Sigmoid colon (tissue), 6 donors: ENCODE measurements at regions not wholly inside any gene's neighbourhood (a gene's known extent, or its start where the extent isn't known, plus 50 kb on each side); places are given as distances from the start of the nearest gene placed in this dataset.

Experiments used
- DNase-seq: peaks from one replicate; pipeline ENCODE4 v3.0.0-alpha.2; 2019
- H3K27ac ChIP-seq, 4 donors: fragments of 200-600 bp; sonication (generic); one replicate each; pipeline ENCODE4 v1.5.1; 2016 to 2019; ENCODE audit warnings: mild to moderate bottlenecking in 1 of 4
- H3K27me3 ChIP-seq, 3 donors: fragments of 200-600 bp; sonication (generic); one replicate each; pipeline ENCODE4 v1.5.1; 2019; ENCODE audit warnings: mild to moderate bottlenecking in 1 of 3
- H3K36me3 ChIP-seq, 4 donors: fragments of 200-600 bp; sonication (generic); one replicate each; pipeline ENCODE4 v1.5.1; 2016 to 2019
- H3K4me1 ChIP-seq, 4 donors: fragments of 200-600 bp; sonication (generic); one replicate each; pipeline ENCODE4 v1.5.1; 2017 to 2019
- H3K4me3 ChIP-seq, 4 donors: fragments of 200-600 bp; sonication (generic); one replicate each; pipeline ENCODE4 v1.5.1; 2017 to 2019; ENCODE audit warnings: mild to moderate bottlenecking in 2 of 4, moderate library complexity in 1 of 4
- H3K9me3 ChIP-seq, 4 donors: fragments of 200-600 bp in 3 of 4; sonication (generic) in 3 of 4; one replicate each; pipeline versions ENCODE4 v1.5.1 to v1.6.1; 2013 to 2019
- CTCF ChIP-seq, 4 experiments: fragments of 450-650 bp in 3 of 4; fragments of 200-600 bp in 1 of 4; IDR thresholded peaks; one replicate each; pipeline ENCODE4 v1.5.1; 2016 to 2019; ENCODE audit warnings: antibody characterized with exemption in 4 of 4, mild to moderate bottlenecking in 3 of 4, moderate library complexity in 2 of 4
- EP300 ChIP-seq, 4 donors: sonication (generic); formaldehyde crosslinking; IDR thresholded peaks; one replicate each; pipeline ENCODE4 v1.6.1; 2017; ENCODE audit warnings: antibody characterized with exemption in 4 of 4
- POLR2A ChIP-seq, 2 donors: fragments of 450-650 bp; IDR thresholded peaks; one replicate each; pipeline ENCODE4 v1.6.1; 2016; ENCODE audit warnings: antibody characterized with exemption in 2 of 2, mild to moderate bottlenecking in 2 of 2, moderate library complexity in 2 of 2
- POLR2AphosphoS5 ChIP-seq, 4 donors: sonication (generic); formaldehyde crosslinking; IDR thresholded peaks; one replicate each; pipeline ENCODE4 v1.6.1; 2017; ENCODE audit warnings: antibody characterized with exemption in 4 of 4
- WGBS, 2 donors: extraction: QIAGEN DNeasy Blood & Tissue Kit; methylation state at CpG; one replicate each; pipeline ENCODE4 v1.1.7; 2013; 5-methylcytosine and 5-hydroxymethylcytosine counted together
- intact Hi-C: fragments of 100-400 bp; cut with DNase I; formaldehyde crosslinking; loops from one replicate; pipeline ENCODE4 v1.15.1; 2023
- donor health status: healthy with polysubstance abuse.
- donor health status: healthy.

DNA sequence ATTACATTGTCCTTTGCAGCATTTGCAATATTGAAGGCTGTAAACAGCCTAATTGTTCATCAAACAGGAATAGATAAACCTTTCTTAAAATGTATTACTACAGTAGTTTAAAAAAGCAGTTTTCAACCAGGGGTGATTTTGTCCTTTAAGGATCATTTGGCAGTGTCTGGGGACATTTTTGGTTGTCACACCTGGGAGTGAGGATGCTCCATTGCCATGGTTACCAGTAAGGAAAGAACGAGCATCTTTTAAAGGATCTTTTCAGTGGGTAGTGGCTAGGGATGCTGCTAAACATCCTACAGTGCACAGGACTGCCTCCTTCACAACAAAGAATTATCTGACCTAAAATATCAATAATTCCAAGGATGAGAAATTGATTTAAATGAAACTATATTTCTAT lies 596.3 kb downstream of the HINT1 start:
- H3K27me3 ChIP-seq: no peaks in the 10 kb centered on the region
- DNase-seq: no peak
- intact Hi-C loops: no loop called here
- TF ChIP-seq EP300 (IDR thresholded peaks at IDR 0.05): no peak
- TF ChIP-seq POLR2AphosphoS5 (IDR thresholded peaks at IDR 0.05): no peak
- no peak for TF ChIP-seq POLR2A (IDR thresholded peaks at IDR 0.05)
- TF ChIP-seq CTCF (IDR thresholded peaks at IDR 0.05): no peak
- no peaks in the 10 kb centered on the region for H3K9me3 ChIP-seq
- no peaks in the 10 kb centered on the region for H3K4me1 ChIP-seq
- H3K36me3 ChIP-seq: no peaks in the 10 kb centered on the region
- no peak overlapping the region for H3K4me3 ChIP-seq
- no peak overlapping the region for H3K27ac ChIP-seq
- 54 to 64% methylated on average over 1 of the region's 1 CpG for WGBS, 2 donors

DNA sequence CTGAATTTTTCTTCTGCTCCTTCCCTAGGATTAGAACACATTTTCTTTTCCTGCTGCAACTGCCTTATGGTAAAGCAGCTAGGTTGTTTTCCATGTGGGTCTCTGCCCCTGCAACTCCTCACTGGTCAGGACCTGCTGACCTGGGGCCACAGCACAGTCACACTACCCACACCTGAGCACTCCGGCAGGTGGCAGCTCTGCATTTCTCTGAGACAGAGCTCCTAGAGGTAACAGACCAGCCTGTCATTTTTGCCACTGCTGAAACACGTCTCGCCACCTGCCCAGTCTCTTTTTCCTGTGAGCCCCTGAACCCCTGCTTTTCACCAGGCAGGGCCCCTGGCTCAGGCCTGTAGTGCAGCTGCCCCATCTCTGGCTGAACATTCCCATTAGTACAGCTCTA lies 609.6 kb downstream of the HINT1 start:
- H3K9me3 ChIP-seq: peaks cover 0 to 6% (median 0%) of the 10 kb centered on the region in 4 donors
- DNase-seq: no peak
- intact Hi-C loops: no loop called here
- no peak overlapping the region for H3K4me3 ChIP-seq
- no peaks in the 10 kb centered on the region for H3K4me1 ChIP-seq
- TF ChIP-seq POLR2AphosphoS5 (IDR thresholded peaks at IDR 0.05) (no peak), POLR2A (IDR thresholded peaks at IDR 0.05) (no peak), CTCF (IDR thresholded peaks at IDR 0.05) (no peak), EP300 (IDR thresholded peaks at IDR 0.05) (no peak)
- 91 to 93% methylated on average over 3 of the region's 3 CpGs for WGBS, 2 donors
- no peaks in the 10 kb centered on the region for H3K36me3 ChIP-seq
- H3K27me3 ChIP-seq: no peaks in the 10 kb centered on the region
- H3K27ac ChIP-seq: no peak overlapping the region

GRCh38 chr5:130550562-130550928 lies 614.5 kb downstream of the HINT1 start:
- 72 to 73% methylated on average over 2 of the region's 2 CpGs for WGBS, 2 donors
- intact Hi-C loops: no loop called here
- no peak for DNase-seq
- TF ChIP-seq CTCF (IDR thresholded peaks at IDR 0.05) (no peak), EP300 (IDR thresholded peaks at IDR 0.05) (no peak), POLR2A (IDR thresholded peaks at IDR 0.05) (no peak), POLR2AphosphoS5 (IDR thresholded peaks at IDR 0.05) (no peak)
- H3K4me3 ChIP-seq: no peak overlapping the region
- H3K27ac ChIP-seq: no peak overlapping the region
- no peaks in the 10 kb centered on the region for H3K27me3 ChIP-seq
- H3K36me3 ChIP-seq: no peaks in the 10 kb centered on the region
- H3K4me1 ChIP-seq: no peaks in the 10 kb centered on the region
- H3K9me3 ChIP-seq: peaks cover 0 to 5% (median 3%) of the 10 kb centered on the region in 4 donors

DNA sequence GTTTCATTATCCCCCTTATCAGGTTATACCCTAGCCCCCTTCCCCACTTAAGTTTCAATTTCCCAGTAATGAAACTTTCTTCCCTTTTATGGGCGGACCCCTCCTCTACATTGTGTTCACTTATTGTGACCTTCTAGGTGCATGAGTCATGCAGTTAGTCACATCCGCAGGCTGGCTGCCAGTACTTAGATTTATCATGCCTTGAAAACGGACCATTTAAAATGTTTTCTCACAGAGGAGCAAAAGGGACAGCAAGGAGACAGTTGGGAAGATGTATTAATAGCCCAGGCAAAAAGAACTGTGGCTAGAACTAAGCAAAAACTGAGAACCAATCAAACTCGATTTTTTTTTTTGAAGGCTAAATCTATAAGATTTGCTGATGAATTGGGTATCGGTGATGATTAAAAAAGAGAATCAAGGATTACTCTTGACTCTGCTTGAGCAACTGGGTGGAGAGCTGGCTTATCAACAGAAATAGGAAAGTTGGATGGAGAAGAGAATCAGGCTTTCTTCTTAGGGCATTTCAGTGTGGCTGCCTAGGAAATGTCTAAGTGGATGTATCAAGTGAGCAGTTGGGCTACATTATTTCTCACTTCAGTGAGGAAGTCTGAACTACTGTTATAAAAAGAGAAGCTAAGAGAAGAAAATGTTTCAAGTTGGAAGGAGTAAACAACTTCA lies 615.0 kb downstream of the HINT1 start:
- H3K9me3 ChIP-seq: peaks cover 0 to 10% (median 5%) of the 10 kb centered on the region in 4 donors
- 75 to 80% methylated on average over 5 of the region's 5 CpGs for WGBS, 2 donors
- H3K4me3 ChIP-seq: no peak overlapping the region
- H3K4me1 ChIP-seq: no peaks in the 10 kb centered on the region
- H3K27ac ChIP-seq: no peak overlapping the region
- H3K27me3 ChIP-seq: no peaks in the 10 kb centered on the region
- H3K36me3 ChIP-seq: no peaks in the 10 kb centered on the region
- TF ChIP-seq POLR2A (IDR thresholded peaks at IDR 0.05): no peak
- TF ChIP-seq POLR2AphosphoS5 (IDR thresholded peaks at IDR 0.05): no peak
- TF ChIP-seq EP300 (IDR thresholded peaks at IDR 0.05): no peak
- TF ChIP-seq CTCF (IDR thresholded peaks at IDR 0.05): no peak
- intact Hi-C loops: no loop called here
- no peak for DNase-seq

DNA sequence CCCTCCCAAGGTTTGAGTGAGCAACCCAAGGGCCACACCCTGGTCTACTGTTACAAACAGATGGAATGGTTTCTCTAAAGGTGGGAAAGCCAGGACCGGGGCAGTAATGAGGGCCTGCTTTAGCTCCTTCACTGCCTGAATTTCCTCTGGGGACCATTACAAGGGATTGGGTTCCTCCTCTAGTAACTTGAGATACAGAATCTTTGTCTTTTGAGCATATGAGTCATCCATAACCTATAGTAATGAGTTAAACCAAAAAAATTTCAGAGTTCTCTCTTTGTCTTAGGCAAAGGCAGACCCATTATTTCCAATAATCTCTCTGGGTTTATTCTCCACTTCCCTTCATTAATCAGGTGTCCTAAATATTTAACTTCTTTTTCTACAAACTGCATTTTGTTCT lies 618.8 kb downstream of the HINT1 start:
- H3K4me1 ChIP-seq: no peaks in the 10 kb centered on the region
- intact Hi-C loops: no loop called here
- no peak overlapping the region for H3K27ac ChIP-seq
- 40 to 84% methylated on average over 1 of the region's 1 CpG for WGBS, 2 donors
- TF ChIP-seq POLR2AphosphoS5 (IDR thresholded peaks at IDR 0.05): no peak
- TF ChIP-seq EP300 (IDR thresholded peaks at IDR 0.05): no peak
- TF ChIP-seq CTCF (IDR thresholded peaks at IDR 0.05): no peak
- TF ChIP-seq POLR2A (IDR thresholded peaks at IDR 0.05): no peak
- no peaks in the 10 kb centered on the region for H3K27me3 ChIP-seq
- peaks cover 0 to 20% (median 11%) of the 10 kb centered on the region in 4 donors for H3K9me3 ChIP-seq
- no peak overlapping the region for H3K4me3 ChIP-seq
- no peak for DNase-seq
- H3K36me3 ChIP-seq: no peaks in the 10 kb centered on the region
